T-helper 22 cell (primary cell): ENCODE measurements at regions not wholly inside any gene's neighbourhood (a gene's known extent, or its start where the extent isn't known, plus 50 kb on each side); places are given as distances from the start of the nearest gene placed in this dataset.
"Not testable (repeated sequence)": the region's sequence is repeated elsewhere in the genome, so short reads cannot be mapped to it uniquely, and the experiment has no call there.

ENCODE experiments used
- DNase-seq: peaks from one replicate; pipeline ENCODE4 v3.0.0-alpha.2; 2020; ENCODE audit warnings: low read depth

GRCh38 chr5:138647794-138648410 lies 72.7 kb upstream of the HSPA9 start:
- no peak for DNase-seq

GRCh38 chr5:138647261-138647788 lies 72.1 kb upstream of the HSPA9 start:
- DNase-seq: no peak

- DNase-seq: no peak
Observed at GRCh38 chr5:138646671-138647070, 71.5 kb upstream of the HSPA9 start.

- no peak for DNase-seq
Observed at GRCh38 chr5:138645778-138646575, 70.8 kb upstream of the HSPA9 start.

- no peak for DNase-seq
Observed at GRCh38 chr5:138643040-138643791, 68.0 kb upstream of the HSPA9 start.

GRCh38 chr5:138641547-138642298 lies 66.5 kb upstream of the HSPA9 start:
- DNase-seq: peak; percentile 23

GRCh38 chr5:138640646-138641254 lies 65.5 kb upstream of the HSPA9 start:
- no peak for DNase-seq

GRCh38 chr5:138640138-138640537 lies 64.9 kb upstream of the HSPA9 start:
- no peak for DNase-seq

- no peak for DNase-seq
Observed at GRCh38 chr5:138639326-138639725, 64.1 kb upstream of the HSPA9 start.

- DNase-seq: no peak
Observed at GRCh38 chr5:138637256-138637655, 62.1 kb upstream of the HSPA9 start.

- DNase-seq: no peak
Observed at GRCh38 chr5:138636398-138636944, 61.3 kb upstream of the HSPA9 start.

GRCh38 chr5:138635708-138636107 lies 60.5 kb upstream of the HSPA9 start:
- no peak for DNase-seq

- DNase-seq: no peak
Observed at GRCh38 chr5:138635265-138635664, 60.1 kb upstream of the HSPA9 start.

- not testable (repeated sequence) for DNase-seq
Observed at GRCh38 chr5:138634804-138635203, 59.6 kb upstream of the HSPA9 start.

- no peak for DNase-seq
Observed at GRCh38 chr5:138632900-138633489, 57.8 kb upstream of the HSPA9 start.

GRCh38 chr5:138631096-138631928 lies 56.1 kb upstream of the HSPA9 start:
- no peak for DNase-seq

GRCh38 chr5:138629392-138629791 lies 54.2 kb upstream of the HSPA9 start:
- DNase-seq: no peak

GRCh38 chr5:138626333-138626944 lies 51.2 kb upstream of the HSPA9 start:
- no peak for DNase-seq

- no peak for DNase-seq
Observed at GRCh38 chr5:138625134-138625533, 49.9 kb upstream of the HSPA9 start.
